ENCODE measurements at regions not wholly inside any gene's neighbourhood (a gene's known extent, or its start where the extent isn't known, plus 50 kb on each side); places are given as distances from the start of the nearest gene placed in this dataset.

DNA sequence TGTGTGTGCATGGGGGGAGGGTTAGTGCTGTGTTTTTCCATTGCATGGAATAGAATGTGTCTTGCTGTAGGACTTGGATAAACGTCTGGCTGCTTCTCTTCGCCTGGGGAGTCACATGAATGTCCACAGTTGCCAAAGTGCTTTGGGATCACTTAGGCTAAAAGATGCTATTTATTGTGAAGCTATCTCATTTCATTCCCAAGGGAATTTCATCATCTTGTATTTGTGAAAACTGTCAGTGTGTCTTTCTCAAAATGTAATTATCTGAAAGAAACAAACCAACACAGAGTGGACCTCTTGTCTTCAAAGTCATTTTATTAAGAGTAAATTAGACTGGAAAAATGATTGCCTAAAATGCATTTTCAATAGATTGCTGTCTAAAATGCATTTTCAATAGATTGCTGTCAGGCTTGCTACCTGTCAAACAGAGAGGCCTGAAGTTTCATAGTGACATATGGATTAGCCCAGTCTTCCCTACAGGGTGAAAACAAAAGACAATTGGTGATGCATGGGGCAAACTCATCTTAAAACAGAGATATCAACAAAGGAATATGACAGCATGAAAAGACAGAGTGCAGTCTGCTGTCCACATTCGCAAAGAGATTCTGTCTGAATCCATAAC, 117.1 kb upstream of the GOLIM4 start:
- no peak for DNase-seq (ENCODE audit: low read depth, low spot score)
- TF ChIP-seq POLR2AphosphoS5 (IDR thresholded peaks at IDR 0.05; ENCODE audit: borderline replicate concordance, low read depth, low read length) (no peak), FOXP2 (optimal IDR thresholded peaks at IDR 0.05; ENCODE audit: control extremely low read depth, extremely low read length, insufficient read depth) (no peak), EZH2 (IDR thresholded peaks at IDR 0.05) (no peak)
- no peak overlapping the region for H3K9ac ChIP-seq (ENCODE audit: insufficient read length)
- H3K36me3 ChIP-seq (ENCODE audit: insufficient read depth, low read length), result no peaks in the 10 kb centered on the region
- H3K4me3 ChIP-seq, result no peak overlapping the region
- no peak overlapping the region for H3K27ac ChIP-seq
- H3K9me3 ChIP-seq (ENCODE audit: low read depth, low read length), result no peaks in the 10 kb centered on the region

DNA sequence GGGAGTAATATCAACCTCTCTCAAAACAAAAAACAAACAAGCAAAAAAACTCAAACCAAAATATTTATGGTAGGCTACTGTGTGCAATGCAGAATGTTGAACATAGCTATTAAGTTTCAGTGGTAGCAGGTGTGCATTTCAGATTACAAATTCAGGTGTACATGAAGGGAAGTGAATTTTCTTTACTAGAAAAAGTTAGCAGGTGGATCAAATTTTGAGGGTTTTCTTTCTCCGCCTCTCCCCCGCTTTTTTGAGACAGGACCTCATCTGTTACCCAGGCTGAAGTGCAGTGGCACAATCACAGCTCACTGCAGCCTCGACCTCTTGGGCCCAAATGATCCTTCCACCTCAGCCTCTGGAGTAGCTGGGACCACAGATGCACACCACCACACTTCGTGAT, 109.7 kb upstream of the GOLIM4 start:
- Histone ChIP-seq H3K36me3 (ENCODE audit: insufficient read depth, low read length) (no peaks in the 10 kb centered on the region), H3K27ac (no peak overlapping the region), H3K9me3 (ENCODE audit: low read depth, low read length) (no peaks in the 10 kb centered on the region), H3K9ac (ENCODE audit: insufficient read length) (no peak overlapping the region), H3K4me3 (no peak overlapping the region)
- DNase-seq (ENCODE audit: low read depth, low spot score), result no peak
- TF ChIP-seq FOXP2 (optimal IDR thresholded peaks at IDR 0.05; ENCODE audit: control extremely low read depth, extremely low read length, insufficient read depth) (no peak), POLR2AphosphoS5 (IDR thresholded peaks at IDR 0.05; ENCODE audit: borderline replicate concordance, low read depth, low read length) (no peak), EZH2 (IDR thresholded peaks at IDR 0.05) (no peak)

DNA sequence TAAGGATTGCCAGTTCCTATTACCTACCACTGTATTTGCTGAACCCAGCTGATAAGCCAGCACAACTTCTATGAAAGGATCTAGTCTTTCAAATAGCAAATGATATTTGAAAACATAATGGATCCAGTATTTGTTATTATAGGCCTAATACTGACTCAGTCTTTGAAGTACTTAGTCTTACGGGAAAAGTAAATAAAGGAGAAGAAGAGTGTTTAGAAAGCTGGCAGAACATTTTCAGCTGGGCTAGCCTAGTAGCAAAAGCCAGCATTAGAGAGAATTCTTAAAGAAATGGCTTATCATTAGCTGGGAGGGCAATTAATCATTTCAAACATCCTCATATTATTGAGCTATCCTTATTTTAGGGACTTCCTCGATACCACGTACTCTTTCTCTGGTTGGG, 101.4 kb upstream of the GOLIM4 start:
- Histone ChIP-seq H3K36me3 (ENCODE audit: insufficient read depth, low read length) (no peaks in the 10 kb centered on the region), H3K9ac (ENCODE audit: insufficient read length) (no peak overlapping the region), H3K9me3 (ENCODE audit: low read depth, low read length) (no peaks in the 10 kb centered on the region), H3K27ac (no peak overlapping the region), H3K4me3 (no peak overlapping the region)
- DNase-seq (ENCODE audit: low read depth, low spot score), result no peak
- TF ChIP-seq EZH2 (IDR thresholded peaks at IDR 0.05) (no peak), FOXP2 (optimal IDR thresholded peaks at IDR 0.05; ENCODE audit: control extremely low read depth, extremely low read length, insufficient read depth) (no peak), POLR2AphosphoS5 (IDR thresholded peaks at IDR 0.05; ENCODE audit: borderline replicate concordance, low read depth, low read length) (no peak)

GRCh38 chr3:168191856-168192255, 96.1 kb upstream of the GOLIM4 start:
- Histone ChIP-seq H3K36me3 (ENCODE audit: insufficient read depth, low read length) (no peaks in the 10 kb centered on the region), H3K9me3 (ENCODE audit: low read depth, low read length) (no peaks in the 10 kb centered on the region), H3K9ac (ENCODE audit: insufficient read length) (no peak overlapping the region), H3K4me3 (no peak overlapping the region), H3K27ac (no peak overlapping the region)
- no peak for DNase-seq (ENCODE audit: low read depth, low spot score)
- TF ChIP-seq POLR2AphosphoS5 (IDR thresholded peaks at IDR 0.05; ENCODE audit: borderline replicate concordance, low read depth, low read length), result no peak
- no peak for TF ChIP-seq FOXP2 (optimal IDR thresholded peaks at IDR 0.05; ENCODE audit: control extremely low read depth, extremely low read length, insufficient read depth)
- no peak for TF ChIP-seq EZH2 (IDR thresholded peaks at IDR 0.05)

- Histone ChIP-seq H3K9me3 (ENCODE audit: low read depth, low read length) (no peaks in the 10 kb centered on the region), H3K36me3 (ENCODE audit: insufficient read depth, low read length) (no peaks in the 10 kb centered on the region), H3K9ac (ENCODE audit: insufficient read length) (no peak overlapping the region), H3K27ac (no peak overlapping the region), H3K4me3 (no peak overlapping the region)
- TF ChIP-seq POLR2AphosphoS5 (IDR thresholded peaks at IDR 0.05; ENCODE audit: borderline replicate concordance, low read depth, low read length) (no peak), FOXP2 (optimal IDR thresholded peaks at IDR 0.05; ENCODE audit: control extremely low read depth, extremely low read length, insufficient read depth) (no peak), EZH2 (IDR thresholded peaks at IDR 0.05) (no peak)
- no peak for DNase-seq (ENCODE audit: low read depth, low spot score)
Measured at GRCh38 chr3:168187233-168187632, 91.5 kb upstream of the GOLIM4 start.

- no peak for TF ChIP-seq EZH2 (IDR thresholded peaks at IDR 0.05)
- TF ChIP-seq FOXP2 (optimal IDR thresholded peaks at IDR 0.05; ENCODE audit: control extremely low read depth, extremely low read length, insufficient read depth), result no peak
- TF ChIP-seq POLR2AphosphoS5 (IDR thresholded peaks at IDR 0.05; ENCODE audit: borderline replicate concordance, low read depth, low read length), result no peak
- no peak overlapping the region for H3K27ac ChIP-seq
- no peak for DNase-seq (ENCODE audit: low read depth, low spot score)
- H3K4me3 ChIP-seq, result no peak overlapping the region
- no peaks in the 10 kb centered on the region for H3K36me3 ChIP-seq (ENCODE audit: insufficient read depth, low read length)
- H3K9me3 ChIP-seq (ENCODE audit: low read depth, low read length), result no peaks in the 10 kb centered on the region
- no peak overlapping the region for H3K9ac ChIP-seq (ENCODE audit: insufficient read length)
Measured at GRCh38 chr3:168186293-168186983, 90.7 kb upstream of the GOLIM4 start.

DNA sequence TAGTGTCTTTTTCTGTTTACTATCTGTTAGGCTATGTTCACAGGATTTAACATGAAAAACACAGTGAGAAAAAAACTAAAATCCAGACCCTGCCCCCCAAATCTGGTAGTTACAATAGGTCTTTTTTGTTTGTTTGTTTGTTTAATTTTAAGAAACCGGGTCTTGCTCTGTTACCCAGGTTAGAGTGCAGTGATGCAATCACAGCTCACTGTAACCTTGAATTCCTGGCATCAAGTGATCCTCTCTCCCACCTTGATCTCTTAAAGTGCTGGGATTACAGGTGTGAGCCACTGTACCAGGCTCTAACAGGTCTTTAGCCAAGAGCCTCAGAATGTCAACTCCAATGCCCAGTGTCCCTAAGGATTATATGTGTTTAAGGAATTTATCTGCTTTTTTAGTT, 88.0 kb upstream of the GOLIM4 start:
- Histone ChIP-seq H3K9me3 (ENCODE audit: low read depth, low read length) (no peaks in the 10 kb centered on the region), H3K36me3 (ENCODE audit: insufficient read depth, low read length) (no peaks in the 10 kb centered on the region), H3K4me3 (no peak overlapping the region), H3K27ac (no peak overlapping the region), H3K9ac (ENCODE audit: insufficient read length) (no peak overlapping the region)
- DNase-seq (ENCODE audit: low read depth, low spot score), result no peak
- TF ChIP-seq POLR2AphosphoS5 (IDR thresholded peaks at IDR 0.05; ENCODE audit: borderline replicate concordance, low read depth, low read length) (no peak), FOXP2 (optimal IDR thresholded peaks at IDR 0.05; ENCODE audit: control extremely low read depth, extremely low read length, insufficient read depth) (no peak), EZH2 (IDR thresholded peaks at IDR 0.05) (no peak)

- H3K9ac ChIP-seq (ENCODE audit: insufficient read length), result no peak overlapping the region
Measured at GRCh38 chr3:168168743-168169142, 73.0 kb upstream of the GOLIM4 start.

More at GRCh38 chr3:168168743-168169142, 73.0 kb upstream of the GOLIM4 start:
- no peak overlapping the region for H3K27ac ChIP-seq
- H3K9me3 ChIP-seq (ENCODE audit: low read depth, low read length), result no peaks in the 10 kb centered on the region
- H3K36me3 ChIP-seq (ENCODE audit: insufficient read depth, low read length), result no peaks in the 10 kb centered on the region
- DNase-seq (ENCODE audit: low read depth, low spot score), result no peak
- TF ChIP-seq FOXP2 (optimal IDR thresholded peaks at IDR 0.05; ENCODE audit: control extremely low read depth, extremely low read length, insufficient read depth), result no peak
- no peak overlapping the region for H3K4me3 ChIP-seq
